ENCODE measurements at regions not wholly inside any gene's neighbourhood (a gene's known extent, or its start where the extent isn't known, plus 50 kb on each side); places are given as distances from the start of the nearest gene placed in this dataset.
"Not testable (repeated sequence)": the region's sequence is repeated elsewhere in the genome, so short reads cannot be mapped to it uniquely, and the experiment has no call there.

DNA sequence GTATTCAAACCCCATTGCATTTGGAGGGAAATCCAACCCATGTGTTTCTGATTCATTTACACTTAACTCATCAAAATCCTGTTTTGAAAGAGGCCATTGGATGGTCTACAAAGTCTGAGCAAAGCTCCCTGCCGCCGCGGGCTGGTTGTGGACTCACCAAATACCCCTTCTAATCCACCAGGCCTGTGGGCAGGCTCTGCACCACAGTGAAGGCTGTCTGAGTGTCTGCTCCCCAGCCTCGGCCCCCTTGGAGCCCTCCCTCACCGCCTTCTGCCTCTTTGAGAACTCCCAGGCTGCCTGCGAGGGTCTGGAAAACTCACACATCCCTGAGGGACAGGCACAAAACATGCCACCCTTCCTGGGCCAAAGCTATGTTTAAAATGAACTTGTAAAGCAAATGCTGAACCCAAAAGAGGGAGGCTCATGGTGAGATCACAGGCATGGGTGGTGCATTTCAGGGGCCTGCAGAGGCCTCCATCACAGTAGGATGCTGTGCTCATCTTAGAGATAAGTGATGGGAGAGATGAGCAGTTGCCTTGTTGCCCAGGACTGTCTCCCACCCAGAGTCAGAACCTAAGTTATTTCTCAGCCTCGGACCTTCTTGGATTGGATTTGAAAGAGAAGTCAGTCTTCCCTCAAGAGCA lies 225.0 kb downstream of the CYP26B1 start:
- no peak for DNase-seq (ENCODE audit: low read depth)

DNA sequence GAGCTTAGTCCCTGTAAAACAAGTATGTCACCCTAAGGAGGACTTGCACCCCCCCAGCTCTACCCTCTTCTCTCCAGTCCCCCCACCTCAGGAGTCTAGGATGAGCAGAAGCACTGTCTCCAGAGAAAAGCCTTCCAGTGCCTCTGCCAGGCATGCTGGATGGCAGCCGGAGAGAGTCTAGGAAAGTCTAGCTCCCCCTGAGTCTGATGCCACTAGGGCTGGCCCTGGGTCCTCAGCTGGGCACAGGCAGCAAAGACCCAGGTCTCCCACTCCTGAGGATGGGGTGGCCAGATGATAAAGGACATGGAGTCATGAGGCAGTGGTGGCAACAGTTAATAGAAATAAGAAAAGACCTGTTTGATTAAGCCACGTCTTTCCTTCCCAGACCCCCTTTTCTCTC lies 225.6 kb downstream of the CYP26B1 start:
- no peak for DNase-seq (ENCODE audit: low read depth)

DNA sequence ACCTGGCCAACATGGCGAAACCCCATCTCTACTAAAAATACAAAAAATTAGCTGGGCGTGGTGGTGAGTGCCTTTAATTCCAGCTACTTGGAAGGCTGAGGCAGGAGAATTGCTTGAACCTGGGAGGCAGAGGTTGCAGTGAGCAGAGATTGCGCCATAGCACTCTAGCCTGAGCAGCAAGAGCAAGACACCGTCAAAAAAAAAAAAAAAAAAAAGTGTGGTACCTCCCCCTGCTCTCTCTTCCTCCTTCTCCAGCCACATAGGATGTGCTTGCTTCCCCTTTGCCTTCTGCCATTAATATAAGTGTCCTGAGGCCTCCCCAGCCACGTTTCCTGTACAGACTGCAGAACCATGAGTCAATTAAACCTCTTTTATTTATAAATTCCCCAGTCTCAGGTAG lies 226.8 kb downstream of the CYP26B1 start:
- DNase-seq (ENCODE audit: low read depth): not testable (repeated sequence)

DNA sequence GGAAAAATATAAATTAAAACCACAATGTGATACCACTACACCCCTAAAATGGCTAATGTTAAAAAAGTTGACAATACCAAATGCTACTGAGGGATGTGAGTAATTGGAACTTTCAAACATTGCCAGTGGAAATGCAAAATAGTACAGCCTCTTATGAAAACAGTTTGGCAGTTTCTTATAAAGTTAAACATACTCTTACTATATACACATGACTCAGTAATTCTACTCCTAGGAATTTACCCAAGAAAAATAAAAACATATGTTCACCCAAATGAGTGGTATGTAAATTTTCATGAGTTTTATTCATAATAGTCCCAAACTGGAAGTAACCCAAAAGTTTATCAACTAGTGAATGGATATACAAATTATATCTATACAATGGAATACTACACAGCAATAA lies 228.0 kb downstream of the CYP26B1 start:
- no peak for DNase-seq (ENCODE audit: low read depth)

DNA sequence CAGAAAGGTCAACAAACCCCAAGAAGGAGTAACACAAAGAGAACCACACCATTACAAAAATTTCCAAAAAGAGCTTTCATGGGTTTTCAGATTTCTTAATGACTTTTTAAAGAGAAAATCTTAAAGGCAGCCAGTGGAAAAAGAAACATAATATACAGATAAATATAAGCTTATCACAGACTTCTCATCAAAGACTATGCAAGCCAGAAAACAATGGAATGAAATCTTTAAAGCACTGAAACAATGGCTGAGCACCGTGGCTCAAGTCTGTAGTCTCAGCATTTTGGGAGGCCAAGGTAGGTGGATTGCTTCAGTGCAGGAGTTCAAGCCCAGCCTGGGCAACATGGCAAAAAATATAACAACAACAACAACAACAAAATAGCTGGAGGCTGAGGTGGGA lies 237.4 kb downstream of the CYP26B1 start:
- DNase-seq (ENCODE audit: low read depth): no peak

DNA sequence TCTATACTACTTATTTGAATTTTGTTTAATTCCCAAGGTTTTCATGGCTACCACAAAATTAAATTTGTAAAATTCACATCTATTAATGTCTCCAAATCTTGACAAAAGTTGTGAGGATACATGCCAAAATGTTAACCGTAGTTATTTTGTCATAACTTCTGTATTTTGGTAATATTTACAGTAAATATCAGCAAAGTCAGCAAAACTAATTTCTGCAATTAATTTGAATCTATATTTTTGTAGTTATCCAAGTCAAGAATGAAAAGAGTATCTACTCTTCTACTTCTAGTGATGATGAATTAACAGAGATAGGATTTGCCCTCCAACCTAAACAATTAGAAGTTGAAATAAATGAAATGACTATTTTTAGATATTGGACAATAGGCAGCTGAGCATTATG lies 238.9 kb downstream of the CYP26B1 start:
- no peak for DNase-seq (ENCODE audit: low read depth)

DNA sequence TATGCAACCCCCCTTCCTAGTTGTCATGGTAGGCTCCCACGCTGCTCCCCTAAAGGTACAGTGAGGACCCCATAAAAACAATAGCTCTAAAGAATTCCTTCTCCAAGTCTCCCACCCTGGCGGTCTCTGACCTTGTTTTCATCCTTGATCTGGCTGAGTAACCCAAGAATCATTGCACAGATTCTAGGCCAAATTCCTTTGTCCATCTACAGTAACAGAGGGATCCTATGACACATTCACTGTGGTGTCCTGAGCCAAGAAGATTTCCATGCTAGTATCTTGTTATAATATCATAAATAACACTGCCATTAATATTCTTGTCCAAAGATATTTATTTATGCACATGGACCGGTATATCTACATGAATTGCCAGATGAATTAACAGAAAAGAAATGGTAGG lies 240.2 kb downstream of the CYP26B1 start:
- no peak for DNase-seq (ENCODE audit: low read depth)

DNA sequence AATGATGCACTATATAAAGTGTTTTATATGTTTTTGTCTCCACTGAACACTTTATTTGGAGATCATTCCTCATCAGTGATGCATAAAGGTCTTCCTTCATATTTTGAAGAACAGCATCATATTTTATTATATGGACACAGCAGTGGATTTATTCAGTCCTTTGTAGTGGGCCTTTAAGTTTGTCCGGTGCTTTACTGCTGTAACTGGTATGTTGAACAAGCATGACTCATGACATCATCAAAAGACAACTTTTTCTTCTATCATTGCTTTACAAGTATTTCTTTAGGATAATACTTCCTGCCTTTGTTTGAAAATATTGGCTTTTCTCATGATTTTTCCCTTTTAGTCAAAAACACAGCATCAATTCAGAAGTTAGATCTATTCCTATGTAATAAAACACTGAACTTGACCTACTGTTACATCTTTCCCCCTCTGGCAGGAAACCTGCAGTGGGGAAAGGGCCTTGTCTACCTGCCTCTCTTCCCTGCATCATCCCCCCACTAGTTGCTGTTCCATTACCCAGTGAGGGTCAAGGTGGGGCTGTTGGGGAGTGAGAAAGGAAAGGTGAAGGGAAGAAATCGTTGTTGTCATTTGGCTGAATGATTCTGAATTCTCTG lies 241.2 kb downstream of the CYP26B1 start:
- DNase-seq (ENCODE audit: low read depth): no peak

DNA sequence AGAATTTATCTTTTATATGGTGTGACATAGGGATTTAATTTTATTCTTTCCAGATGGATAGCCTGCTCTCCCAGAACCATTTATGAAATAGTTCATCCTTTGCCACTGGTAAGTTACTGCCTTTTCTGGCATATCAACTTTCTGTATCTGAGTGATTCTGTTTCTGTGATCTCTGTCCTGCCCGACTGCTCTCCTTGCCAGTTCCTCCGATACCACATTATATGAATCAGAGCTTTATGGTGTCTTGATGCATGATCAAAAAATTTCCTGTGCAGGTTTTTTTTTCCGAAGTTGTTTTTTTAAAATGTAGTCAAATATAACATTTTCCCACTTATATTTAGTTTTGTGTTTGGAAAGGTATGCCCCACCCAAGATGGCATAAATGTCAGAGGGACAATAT lies 242.5 kb downstream of the CYP26B1 start:
- no peak for DNase-seq (ENCODE audit: low read depth)

DNA sequence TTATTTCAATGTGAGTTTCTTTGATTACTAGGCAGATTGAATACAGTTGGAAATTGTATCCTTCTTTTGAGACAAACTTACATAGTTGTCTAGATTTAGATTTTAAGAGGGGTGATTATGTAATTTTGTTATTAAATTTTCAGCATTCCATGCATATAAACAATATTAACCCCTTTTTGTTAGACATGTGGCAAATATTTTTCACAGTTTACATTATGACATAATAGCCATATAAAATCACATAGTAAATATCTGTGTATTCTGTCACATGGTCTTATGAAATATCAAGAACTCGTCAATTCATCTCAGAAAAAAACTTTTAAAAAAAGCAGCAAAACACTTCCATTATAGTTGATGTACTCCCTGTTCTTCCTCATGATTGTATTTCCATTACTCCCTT lies 243.8 kb downstream of the CYP26B1 start:
- DNase-seq (ENCODE audit: low read depth): no peak

DNA sequence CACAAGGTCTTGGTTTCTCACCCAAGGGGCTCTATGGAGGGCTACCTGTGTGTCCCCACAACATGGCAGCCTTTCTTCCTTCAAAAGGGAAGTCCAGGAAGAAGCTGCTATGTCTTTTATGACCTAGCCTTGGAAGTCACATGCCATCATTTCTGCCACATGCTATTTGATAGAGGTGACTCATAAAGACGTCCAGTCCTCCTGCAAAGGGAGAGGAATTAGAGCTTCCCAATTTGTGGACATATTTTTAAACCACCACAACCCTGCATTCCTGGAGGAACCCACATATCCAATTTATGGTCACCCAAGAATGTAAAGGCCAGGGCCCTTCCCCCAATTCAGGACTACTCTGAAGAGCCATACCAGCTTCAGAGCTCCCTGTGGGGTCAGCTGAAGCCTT lies 246.2 kb downstream of the CYP26B1 start:
- no peak for DNase-seq (ENCODE audit: low read depth)

DNA sequence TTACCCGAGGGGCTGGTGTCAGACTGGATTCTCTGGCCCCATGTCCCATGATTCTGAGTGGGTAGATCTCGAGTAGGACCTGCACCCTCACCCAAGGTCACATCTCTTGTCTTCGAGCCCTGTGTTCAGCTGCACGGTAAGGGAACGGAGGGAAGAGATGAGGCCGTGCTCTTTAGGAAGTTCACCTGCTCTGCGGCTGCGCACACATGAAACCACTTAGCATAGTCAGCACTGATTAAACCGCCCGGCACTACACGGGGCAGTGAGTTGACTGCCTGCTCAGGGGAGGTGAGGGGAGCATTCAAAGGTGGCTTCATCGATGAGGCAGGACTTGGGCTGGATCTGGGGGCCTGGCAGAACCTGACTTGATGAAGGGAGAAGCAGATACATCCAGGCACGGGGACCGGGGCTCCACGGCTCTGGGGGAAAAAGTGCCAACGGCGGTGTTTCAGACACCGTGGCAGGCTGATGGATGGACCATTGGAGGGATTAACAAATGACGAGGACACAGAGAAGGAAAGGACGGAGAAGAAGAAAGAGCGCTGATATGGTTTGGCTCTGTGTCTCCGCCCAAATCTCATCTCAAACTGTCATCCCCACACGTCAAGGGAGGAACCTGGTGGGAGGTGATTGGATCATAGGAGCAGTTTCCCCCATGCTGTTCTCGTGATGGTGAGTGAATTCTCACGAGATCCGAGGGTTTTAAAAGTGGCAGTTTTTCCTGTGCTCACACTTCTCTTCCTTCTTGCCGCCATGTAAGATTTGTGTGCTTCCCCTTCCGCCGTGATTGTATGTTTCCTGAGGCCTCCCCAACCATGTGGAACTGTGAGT lies 248.6 kb downstream of the CYP26B1 start:
- no peak for DNase-seq (ENCODE audit: low read depth)

DNA sequence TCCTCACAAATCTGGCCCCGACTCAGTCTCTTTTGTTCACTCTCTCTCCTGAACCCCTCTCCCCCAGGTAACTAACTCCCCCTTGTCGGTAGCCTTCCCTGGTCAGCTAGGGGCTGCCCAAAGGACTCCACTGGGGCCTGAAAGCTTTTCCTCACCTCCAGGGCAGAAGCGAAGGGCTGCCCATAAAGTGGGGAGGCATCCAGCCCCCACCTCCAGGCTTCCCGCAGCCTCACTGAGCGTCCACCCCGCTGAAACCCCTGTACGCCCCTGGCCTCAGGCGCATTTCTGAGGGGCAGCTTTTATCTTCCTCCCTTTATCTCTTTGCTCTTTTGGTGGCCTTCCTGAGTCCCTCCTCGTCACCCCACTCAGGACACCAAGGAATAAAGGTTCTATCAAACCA lies 249.3 kb downstream of the CYP26B1 start:
- DNase-seq (ENCODE audit: low read depth): no peak

DNA sequence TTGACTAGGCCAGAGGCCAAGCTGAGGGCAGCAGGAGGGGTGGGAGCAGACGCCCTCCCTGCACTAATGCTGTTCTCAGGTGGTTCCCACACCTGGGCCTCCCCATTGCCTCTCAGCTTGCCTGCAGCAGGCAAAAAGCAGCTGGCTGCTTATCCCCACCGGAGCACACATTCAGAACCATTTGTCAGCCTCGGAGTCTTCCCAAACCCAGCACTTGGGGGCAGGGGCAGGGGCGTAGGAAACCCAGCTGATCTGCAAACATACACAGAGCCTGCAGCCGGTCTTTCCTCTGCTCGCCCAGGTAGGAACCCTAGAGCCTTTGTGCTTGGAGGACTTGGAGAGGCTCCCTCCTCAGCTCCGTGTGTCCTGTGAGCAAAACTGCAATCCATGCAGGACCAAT lies 249.8 kb downstream of the CYP26B1 start:
- DNase-seq (ENCODE audit: low read depth): no peak

DNA sequence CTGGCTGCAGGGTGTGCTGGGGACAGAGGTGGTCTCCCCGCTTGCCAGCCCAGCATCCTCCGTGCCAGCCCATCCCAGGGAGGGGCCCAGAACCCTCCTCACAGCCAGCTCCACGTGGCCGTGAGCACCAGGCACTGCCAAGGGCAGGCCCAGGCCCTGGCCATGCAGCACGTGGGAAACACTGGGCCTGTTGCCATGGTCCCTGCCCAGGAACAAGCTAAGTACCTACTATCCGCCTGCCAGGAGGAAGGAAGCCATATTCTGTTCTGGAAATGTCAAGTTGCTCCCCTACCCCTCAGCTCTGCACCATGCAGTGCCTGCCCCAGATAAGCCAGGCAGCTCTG lies 250.6 kb downstream of the CYP26B1 start:
- DNase-seq (ENCODE audit: low read depth): no peak

DNA sequence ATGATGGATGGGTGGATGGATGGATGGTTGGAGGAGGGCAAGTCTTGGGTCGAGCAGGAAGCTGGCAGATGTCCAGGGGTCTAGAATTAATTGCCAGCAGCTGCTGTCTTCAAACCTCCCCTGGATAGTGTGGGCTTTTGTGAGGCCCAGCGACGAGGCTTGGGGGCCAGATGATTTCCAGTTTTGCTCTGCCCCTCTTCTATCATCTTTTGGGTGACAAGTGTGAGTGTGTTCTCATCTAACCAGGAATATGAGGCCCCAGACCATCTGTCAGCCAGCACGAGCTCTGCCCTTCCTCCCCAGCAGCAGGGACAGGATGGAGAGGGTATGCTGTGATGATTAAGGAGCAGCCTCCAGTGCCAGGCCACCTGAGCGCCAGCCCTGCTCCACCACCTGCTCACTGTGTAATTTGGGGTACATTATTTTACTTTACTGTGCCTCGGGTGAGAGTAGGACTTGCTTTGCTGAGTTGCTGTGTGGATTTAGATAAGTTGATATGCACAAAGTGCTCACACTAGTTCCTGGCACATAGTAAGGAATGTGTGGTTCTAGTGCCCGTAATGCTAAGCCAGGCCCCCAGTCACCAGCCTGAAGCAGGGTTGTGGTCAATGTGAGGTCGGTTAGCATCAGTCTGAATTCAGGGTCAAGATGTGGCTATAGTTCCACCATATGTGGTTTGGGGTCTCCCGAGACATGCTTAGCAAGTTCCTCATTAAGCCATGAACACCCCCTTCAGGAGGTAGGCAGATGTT lies 251.1 kb downstream of the CYP26B1 start:
- no peak for DNase-seq (ENCODE audit: low read depth)

DNA sequence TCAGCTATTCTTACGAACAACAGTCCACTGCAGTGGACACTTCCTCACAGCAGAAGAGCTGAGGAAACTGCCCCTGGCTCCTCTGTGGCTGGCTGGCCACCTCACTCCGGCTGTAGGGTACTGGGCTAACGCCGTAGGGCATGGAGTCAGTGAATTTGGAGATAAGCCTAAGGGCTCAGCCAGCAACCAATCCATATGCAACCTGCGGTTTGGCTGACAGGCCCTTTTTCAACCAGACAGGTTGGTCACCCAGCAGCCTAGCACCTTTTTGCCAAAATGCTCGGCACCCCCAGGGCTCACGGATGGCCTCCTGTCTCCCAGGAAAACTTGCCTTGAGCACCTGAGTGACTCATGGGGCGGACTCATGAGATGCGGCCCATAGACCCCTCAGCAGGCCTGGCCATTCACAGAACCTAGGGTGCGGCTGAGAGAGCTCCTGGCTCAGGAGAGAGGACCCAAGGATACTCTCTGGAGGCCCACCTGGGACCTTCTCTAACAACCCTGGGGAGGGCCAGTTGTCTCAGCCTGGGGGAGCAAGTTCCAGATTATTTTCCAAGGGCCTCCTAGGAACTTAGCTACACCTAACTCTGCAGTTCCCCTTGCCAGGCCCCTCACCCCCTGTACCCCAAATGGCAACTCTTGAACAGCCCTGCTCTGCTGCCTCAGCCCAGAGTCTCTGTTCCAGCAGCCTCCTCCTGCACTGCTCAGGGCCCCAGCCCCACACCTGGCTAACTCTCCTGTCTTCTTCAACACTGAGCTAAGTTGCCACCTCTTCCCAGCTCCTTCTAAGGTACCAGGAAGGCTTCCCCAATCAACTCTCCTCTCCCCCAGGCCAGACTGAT lies 252.1 kb downstream of the CYP26B1 start:
- no peak for DNase-seq (ENCODE audit: low read depth)

DNA sequence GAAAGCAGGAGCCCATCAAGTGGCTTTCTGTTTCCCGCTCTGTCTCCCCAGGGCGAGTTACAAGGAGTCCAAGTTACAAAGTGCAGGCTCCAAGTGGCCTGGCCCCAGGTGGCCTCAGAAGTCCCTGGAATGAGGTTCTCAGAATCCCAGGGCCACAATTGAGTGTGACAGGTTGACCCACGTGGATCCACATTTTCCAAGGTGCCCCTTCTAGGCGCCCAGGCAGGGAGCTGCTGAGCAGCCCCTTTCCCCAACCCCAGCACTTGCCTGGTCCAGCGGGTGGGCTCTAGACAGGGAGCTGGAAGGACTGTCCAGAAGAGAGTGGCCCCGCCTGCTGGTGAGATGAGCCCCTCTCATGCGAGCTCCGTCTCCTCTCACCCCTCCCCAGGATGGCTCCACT lies 253.4 kb downstream of the CYP26B1 start:
- no peak for DNase-seq (ENCODE audit: low read depth)

DNA sequence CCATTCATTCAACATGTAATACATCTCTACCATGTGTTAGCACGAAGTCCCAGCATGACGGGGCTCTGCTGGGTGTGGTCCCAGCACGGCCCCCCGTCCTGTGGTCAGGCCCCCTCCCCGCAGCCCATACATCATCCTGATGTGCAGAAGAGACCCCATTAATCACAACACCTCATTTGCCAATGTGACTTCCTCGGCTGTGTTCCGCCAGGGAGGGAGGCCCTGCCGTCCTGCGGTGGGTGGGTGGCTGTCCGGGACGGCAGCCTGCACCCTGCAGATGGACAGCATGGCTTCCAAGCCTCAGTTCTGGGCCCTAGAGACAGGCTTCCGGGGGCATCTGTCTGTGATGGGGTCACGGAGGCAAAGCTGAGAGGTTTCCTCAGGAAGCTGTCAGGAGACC lies 254.0 kb downstream of the CYP26B1 start:
- DNase-seq (ENCODE audit: low read depth): no peak

DNA sequence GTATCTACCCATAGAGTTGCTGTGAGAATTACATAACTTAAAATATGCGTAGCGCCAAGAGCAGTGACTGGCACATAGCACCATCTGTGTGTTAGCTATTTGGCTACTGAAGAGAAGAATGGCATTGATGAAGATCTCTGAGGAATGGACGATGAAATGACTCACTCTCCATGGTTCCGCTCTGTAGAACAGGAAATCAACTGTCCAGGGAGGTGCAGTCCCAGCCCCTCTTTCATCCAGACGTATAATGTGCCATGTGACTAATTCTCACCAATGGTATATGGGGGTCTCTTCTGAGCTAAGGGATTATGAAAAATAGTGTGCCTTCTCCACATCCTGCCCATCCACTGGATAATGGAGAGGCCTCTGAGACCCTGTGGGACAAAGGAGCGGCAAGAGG lies 254.8 kb downstream of the CYP26B1 start:
- DNase-seq (ENCODE audit: low read depth): no peak

DNA sequence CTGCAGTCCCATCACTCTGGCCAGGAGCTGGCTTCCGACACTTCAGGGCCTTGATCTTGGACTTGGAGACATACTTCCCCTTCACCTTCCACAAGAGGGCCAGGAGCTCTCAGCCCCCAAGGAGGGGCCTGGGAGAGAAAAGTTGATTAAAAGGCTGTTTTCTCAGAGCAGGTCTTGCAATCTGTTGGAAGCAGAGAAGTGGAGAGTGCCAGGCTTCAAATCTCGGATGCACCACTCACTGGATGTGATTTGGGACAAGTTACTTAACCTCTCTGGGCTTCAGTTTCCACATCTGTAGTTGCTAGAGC lies 255.3 kb downstream of the CYP26B1 start:
- no peak for DNase-seq (ENCODE audit: low read depth)
